GM23338 (cell line): ENCODE measurements at regions not wholly inside any gene's neighbourhood (a gene's known extent, or its start where the extent isn't known, plus 50 kb on each side); places are given as distances from the start of the nearest gene placed in this dataset.

Source experiments
- CREB1 ChIP-seq: fragments of 250-450 bp; sonication (Bioruptor Pico); IDR thresholded peaks from 2 replicates; pipeline ENCODE4 v1.5.0; 2020; ENCODE audit warnings: low read depth, mild to moderate bottlenecking, moderate library complexity
- CTCF ChIP-seq, 2 experiments: fragments of 200-600 bp in 1 of 2; sonication (generic) in 1 of 2; conservative IDR thresholded peaks; 2 replicates each; pipeline versions ENCODE4 v1.5.1 to v1.6.1; 2016 to 2017; ENCODE audit warnings: antibody characterized with exemption in 2 of 2, low read depth in 2 of 2, mild to moderate bottlenecking in 2 of 2, moderate library complexity in 1 of 2
- EZH2 ChIP-seq: fragments of 200-600 bp; sonication (generic); IDR thresholded peaks from one replicate; pipeline ENCODE4 v1.8.0; 2017; ENCODE audit warnings: antibody characterized with exemption, mild to moderate bottlenecking, low read depth; ENCODE audit not compliant: unreplicated experiment
- POLR2AphosphoS5 ChIP-seq: IDR thresholded peaks from 2 replicates; pipeline ENCODE4 v1.6.1; 2016; ENCODE audit warnings: antibody characterized with exemption, low read depth
- ZNF114 ChIP-seq: fragments of 250-450 bp; sonication (Bioruptor Pico); IDR thresholded peaks from 2 replicates; pipeline ENCODE4 v1.5.0; 2020; ENCODE audit warnings: mild to moderate bottlenecking, moderate library complexity
- ZNF331 ChIP-seq: fragments of 250-450 bp; sonication (Bioruptor Pico); IDR thresholded peaks from 2 replicates; pipeline ENCODE4 v1.5.0; 2020; ENCODE audit warnings: low read depth, mild to moderate bottlenecking, moderate library complexity

- TF ChIP-seq CTCF (conservative IDR thresholded peaks at IDR 0.05; ENCODE audit: low read depth in 2 of 2) = no peak
- no peak for TF ChIP-seq POLR2AphosphoS5
- no peak for TF ChIP-seq ZNF331 (CRISPR knock-in tag)
- TF ChIP-seq EZH2 = no peak
- no peak for TF ChIP-seq CREB1 (CRISPR knock-in tag)
- TF ChIP-seq ZNF114 = no peak
Observed at GRCh38 chr16:29114574-29114973, 129.7 kb downstream of the LAT start.
